ENCODE measurements at regions not wholly inside any gene's neighbourhood (a gene's known extent, or its start where the extent isn't known, plus 50 kb on each side); places are given as distances from the start of the nearest gene placed in this dataset.
"Not testable (repeated sequence)": the region's sequence is repeated elsewhere in the genome, so short reads cannot be mapped to it uniquely, and the experiment has no call there.

DNA sequence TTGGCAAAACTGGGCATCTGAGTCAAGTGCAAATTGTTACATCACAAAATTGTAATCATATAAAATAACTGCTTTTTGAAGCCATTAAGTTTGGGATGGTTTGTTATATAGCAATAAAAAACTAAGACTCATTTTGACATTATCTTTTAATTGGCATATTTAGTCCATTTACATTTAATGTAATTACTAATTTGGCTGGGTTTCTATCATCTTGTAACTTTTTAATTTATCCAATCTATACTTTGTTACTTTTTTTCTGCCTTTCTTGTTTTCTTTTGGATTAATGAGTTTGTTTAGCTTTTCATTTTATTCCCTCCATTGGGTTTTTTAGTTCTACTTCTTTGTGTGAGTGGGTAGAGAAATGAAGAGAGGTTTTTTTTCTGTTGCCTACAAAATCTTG is 76.3 kb downstream of the DRAM2 start:
- Mint-ChIP-seq H3K4me3 (no peak overlapping the region), H3K27me3 (peaks cover 12% of the 10 kb centered on the region), H3K9me3 (peaks cover 24% of the 10 kb centered on the region), H3K4me1 (no peaks in the 10 kb centered on the region), H3K36me3 (no peaks in the 10 kb centered on the region), H3K27ac (no peak overlapping the region)
- POLR2A ChIA-PET = no interaction called here
- no peak for DNase-seq
- ATAC-seq (ENCODE audit: low read depth) = no peak

- H3K36me3 Mint-ChIP-seq = no peaks in the 10 kb centered on the region
- peaks cover 21% of the 10 kb centered on the region for H3K9me3 Mint-ChIP-seq
- no peaks in the 10 kb centered on the region for H3K4me1 Mint-ChIP-seq
- no peak overlapping the region for H3K4me3 Mint-ChIP-seq
- DNase-seq = no peak
- POLR2A ChIA-PET = no interaction called here
- no peak for ATAC-seq (ENCODE audit: low read depth)
- no peak overlapping the region for H3K27ac Mint-ChIP-seq
- peaks cover 12% of the 10 kb centered on the region for H3K27me3 Mint-ChIP-seq
Measured at GRCh38 chr1:111062624-111063023, 77.3 kb downstream of the DRAM2 start.

DNA sequence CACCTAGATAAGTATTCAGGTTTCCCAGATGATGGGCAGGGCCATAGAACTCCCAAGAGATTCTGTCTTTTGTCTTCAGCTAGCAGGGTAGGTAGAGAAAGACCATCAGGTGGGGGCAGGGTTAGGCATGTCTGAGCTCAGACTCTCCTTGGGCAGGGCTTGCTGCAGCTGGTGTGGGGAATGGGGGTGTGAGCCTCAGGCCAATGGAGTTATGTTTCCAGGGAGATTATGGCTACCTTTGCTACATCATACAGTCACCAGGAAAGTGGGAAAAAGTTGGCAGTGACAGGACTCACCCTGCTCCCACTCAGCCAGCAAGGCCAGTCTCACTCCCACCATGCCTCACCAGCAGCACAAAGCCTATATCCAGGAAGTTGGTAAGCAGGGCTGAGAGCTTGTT is 77.8 kb downstream of the DRAM2 start:
- Mint-ChIP-seq H3K36me3 (no peaks in the 10 kb centered on the region), H3K27me3 (peaks cover 12% of the 10 kb centered on the region), H3K4me3 (no peak overlapping the region), H3K9me3 (peaks cover 20% of the 10 kb centered on the region), H3K4me1 (no peaks in the 10 kb centered on the region), H3K27ac (no peak overlapping the region)
- POLR2A ChIA-PET = no interaction called here
- ATAC-seq (ENCODE audit: low read depth) = no peak
- DNase-seq = no peak

DNA sequence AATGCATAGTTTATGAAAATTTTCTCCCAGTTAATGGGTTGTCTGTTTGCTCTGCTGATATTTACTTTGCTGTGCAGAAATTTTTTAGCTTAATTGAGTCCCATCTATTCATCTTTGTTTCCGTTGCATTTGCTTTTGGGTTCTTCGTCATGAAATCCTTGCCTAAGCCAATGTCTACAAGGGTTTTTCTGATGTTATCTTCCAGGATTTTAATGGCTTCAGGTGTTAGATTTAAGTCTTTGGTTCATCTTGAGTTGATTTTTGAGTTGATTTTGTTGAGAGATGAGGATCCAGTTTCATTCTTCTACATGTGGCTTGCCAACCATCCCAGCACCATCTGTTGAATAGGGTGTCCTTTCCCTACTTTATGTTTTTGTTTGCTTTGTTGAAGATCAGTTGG is 85.2 kb downstream of the DRAM2 start:
- Mint-ChIP-seq H3K9me3 (peaks cover 4% of the 10 kb centered on the region), H3K36me3 (no peaks in the 10 kb centered on the region)
- POLR2A ChIA-PET = no interaction called here

GRCh38 chr1:111052246-111052645 is 87.6 kb downstream of the DRAM2 start:
- H3K4me1 Mint-ChIP-seq = no peaks in the 10 kb centered on the region
- H3K36me3 Mint-ChIP-seq = no peaks in the 10 kb centered on the region
- H3K27ac Mint-ChIP-seq = no peak overlapping the region
- H3K4me3 Mint-ChIP-seq = no peak overlapping the region
- POLR2A ChIA-PET = no interaction called here
- no peak for ATAC-seq (ENCODE audit: low read depth)
- peaks cover 7% of the 10 kb centered on the region for H3K9me3 Mint-ChIP-seq
- no peak for DNase-seq
- H3K27me3 Mint-ChIP-seq = peaks cover 33% of the 10 kb centered on the region

More for the DNA sequence above, 85.2 kb downstream of the DRAM2 start:
- Mint-ChIP-seq H3K27ac (no peak overlapping the region), H3K4me3 (no peak overlapping the region), H3K4me1 (no peaks in the 10 kb centered on the region), H3K27me3 (peaks cover 25% of the 10 kb centered on the region)
- no peak for ATAC-seq (ENCODE audit: low read depth)
- no peak for DNase-seq

- H3K36me3 Mint-ChIP-seq; DNase-seq; H3K4me3 Mint-ChIP-seq; H3K27ac Mint-ChIP-seq; POLR2A ChIA-PET; ATAC-seq (ENCODE audit: low read depth); H3K4me1 Mint-ChIP-seq; H3K9me3 Mint-ChIP-seq: not testable (repeated sequence)
- H3K27me3 Mint-ChIP-seq = peaks cover 24% of the 10 kb centered on the region
Measured at GRCh38 chr1:111048253-111048652, 84.5 kb upstream of the LRIF1 start.

- ATAC-seq (ENCODE audit: low read depth) = no peak
- no peaks in the 10 kb centered on the region for H3K36me3 Mint-ChIP-seq
- no peaks in the 10 kb centered on the region for H3K4me1 Mint-ChIP-seq
- DNase-seq = no peak
- H3K27me3 Mint-ChIP-seq = peaks cover 32% of the 10 kb centered on the region
- H3K9me3 Mint-ChIP-seq = peaks cover 2% of the 10 kb centered on the region
- no peak overlapping the region for H3K27ac Mint-ChIP-seq
- no peak overlapping the region for H3K4me3 Mint-ChIP-seq
- POLR2A ChIA-PET = no interaction called here
Measured at GRCh38 chr1:111045033-111045722, 81.5 kb upstream of the LRIF1 start.

- Mint-ChIP-seq H3K27ac (no peak overlapping the region), H3K4me3 (no peak overlapping the region), H3K27me3 (peaks cover 8% of the 10 kb centered on the region), H3K36me3 (no peaks in the 10 kb centered on the region), H3K4me1 (peaks cover 2% of the 10 kb centered on the region), H3K9me3 (no peaks in the 10 kb centered on the region)
- DNase-seq (no peak), ATAC-seq (ENCODE audit: low read depth) (no peak)
- POLR2A ChIA-PET = no interaction called here
Measured at GRCh38 chr1:111032295-111032897, 68.7 kb upstream of the LRIF1 start.

GRCh38 chr1:111030590-111030989 is 66.9 kb upstream of the LRIF1 start:
- H3K27ac Mint-ChIP-seq = no peak overlapping the region
- DNase-seq (no peak), ATAC-seq (ENCODE audit: low read depth) (peak; percentile 63)
- H3K36me3 Mint-ChIP-seq = no peaks in the 10 kb centered on the region
- no peak overlapping the region for H3K4me3 Mint-ChIP-seq
- peaks cover 9% of the 10 kb centered on the region for H3K27me3 Mint-ChIP-seq
- POLR2A ChIA-PET = no interaction called here
- peaks cover 2% of the 10 kb centered on the region for H3K4me1 Mint-ChIP-seq
- H3K9me3 Mint-ChIP-seq = no peaks in the 10 kb centered on the region

GRCh38 chr1:111025109-111025508 is 61.4 kb upstream of the LRIF1 start:
- H3K36me3 Mint-ChIP-seq = no peaks in the 10 kb centered on the region
- POLR2A ChIA-PET = no interaction called here
- ATAC-seq (ENCODE audit: low read depth) = no peak
- no peaks in the 10 kb centered on the region for H3K4me1 Mint-ChIP-seq
- no peak overlapping the region for H3K4me3 Mint-ChIP-seq
- peaks cover 2% of the 10 kb centered on the region for H3K9me3 Mint-ChIP-seq
- no peak for DNase-seq
- H3K27me3 Mint-ChIP-seq = peaks cover 35% of the 10 kb centered on the region
- H3K27ac Mint-ChIP-seq = no peak overlapping the region

- H3K4me1 Mint-ChIP-seq = no peaks in the 10 kb centered on the region
- H3K36me3 Mint-ChIP-seq = no peaks in the 10 kb centered on the region
Measured at GRCh38 chr1:111015222-111015621, 51.5 kb upstream of the LRIF1 start.

More at GRCh38 chr1:111015222-111015621, 51.5 kb upstream of the LRIF1 start:
- no peak for ATAC-seq (ENCODE audit: low read depth)
- Mint-ChIP-seq H3K9me3 (peaks cover 12% of the 10 kb centered on the region), H3K27me3 (peaks cover 12% of the 10 kb centered on the region), H3K27ac (no peak overlapping the region), H3K4me3 (no peak overlapping the region)
- POLR2A ChIA-PET = interaction anchor here (0.7 kb wide), 1 partner anchor 204 kb away, joined by 3 read pairs; no protein-coding TSS in a partner anchor
- DNase-seq = no peak
